GM23338 (cell line): ENCODE measurements at regions not wholly inside any gene's neighbourhood (a gene's known extent, or its start where the extent isn't known, plus 50 kb on each side); places are given as distances from the start of the nearest gene placed in this dataset.

Experiments used
- ATAC-seq: fragments of 200-7000 bp; cut with Tn5 transposase; 3 replicates; pipeline ENCODE4 v1.9.1; 2020
- DNase-seq: peaks from one replicate; pipeline ENCODE4 v3.0.0-alpha.2; 2015; ENCODE audit warnings: low spot score
- H2AFZ ChIP-seq: fragments of 200-600 bp; sonication (generic); 2 replicates; pipeline ENCODE4 v1.8.0; 2016; ENCODE audit warnings: antibody characterized with exemption, mild to moderate bottlenecking, moderate library complexity
- H3F3A ChIP-seq: fragments of 200-600 bp; sonication (generic); replicated peaks from 2 replicates; pipeline ENCODE4 v1.8.0; 2017; ENCODE audit warnings: antibody characterized with exemption, mixed run types, low read depth
- H3K27ac ChIP-seq: fragments of 200-600 bp; sonication (generic); 2 replicates; pipeline ENCODE4 v1.6.1; 2016; ENCODE audit warnings: low read depth
- H3K27me3 ChIP-seq: fragments of 200-600 bp; sonication (generic); 2 replicates; pipeline ENCODE4 v1.8.0; 2016; ENCODE audit warnings: mild to moderate bottlenecking, mixed run types, moderate library complexity; ENCODE audit not compliant: insufficient read depth
- H3K36me3 ChIP-seq: fragments of 200-600 bp; sonication (generic); 2 replicates; pipeline ENCODE4 v1.8.0; 2016; ENCODE audit warnings: mild to moderate bottlenecking; ENCODE audit not compliant: insufficient read depth
- H3K4me1 ChIP-seq: fragments of 200-600 bp; sonication (generic); 2 replicates; pipeline ENCODE4 v1.8.0; 2016; ENCODE audit warnings: mild to moderate bottlenecking, moderate library complexity; ENCODE audit not compliant: insufficient read depth
- H3K4me2 ChIP-seq: fragments of 200-600 bp; sonication (generic); 2 replicates; pipeline ENCODE4 v1.7.1; 2017; ENCODE audit warnings: mixed run types
- H3K4me3 ChIP-seq: fragments of 200-600 bp; sonication (generic); 2 replicates; pipeline ENCODE4 v1.6.1; 2016; ENCODE audit warnings: mixed run types
- H3K79me2 ChIP-seq: fragments of 200-600 bp; sonication (generic); replicated peaks from 2 replicates; pipeline ENCODE4 v1.8.0; 2017; ENCODE audit warnings: mild to moderate bottlenecking; ENCODE audit not compliant: insufficient read depth
- H3K9me2 ChIP-seq: fragments of 200-600 bp; sonication (generic); 2 replicates; pipeline ENCODE4 v1.8.0; 2017; ENCODE audit not compliant: insufficient read depth
- H4K20me1 ChIP-seq: fragments of 200-600 bp; sonication (generic); replicated peaks from 2 replicates; pipeline ENCODE4 v1.8.0; 2017; ENCODE audit warnings: mild to moderate bottlenecking; ENCODE audit not compliant: insufficient read depth
- H3K27ac Mint-ChIP-seq: 2 replicates; pipeline ENCODE4 v1.8.0; 2020; ENCODE audit warnings: inconsistent platforms, mild to moderate bottlenecking, moderate library complexity, mixed read lengths
- H3K27me3 Mint-ChIP-seq: 3 replicates; pipeline ENCODE4 v1.8.0; 2022; ENCODE audit warnings: low read depth, mild to moderate bottlenecking, moderate library complexity, mixed read lengths, inconsistent platforms; ENCODE audit not compliant: insufficient read depth, poor library complexity
- H3K36me3 Mint-ChIP-seq: 3 replicates; pipeline ENCODE4 v1.8.0; 2021; ENCODE audit warnings: low read depth, mild to moderate bottlenecking, inconsistent platforms, moderate library complexity, mixed read lengths
- H3K4me1 Mint-ChIP-seq: 3 replicates; pipeline ENCODE4 v1.8.0; 2020; ENCODE audit warnings: mild to moderate bottlenecking, inconsistent platforms, mixed read lengths
- H3K4me3 Mint-ChIP-seq: 3 replicates; pipeline ENCODE4 v1.8.0; 2021; ENCODE audit warnings: moderate library complexity, mild to moderate bottlenecking, inconsistent platforms, mixed read lengths
- H3K9me3 Mint-ChIP-seq: 3 replicates; pipeline ENCODE4 v1.8.0; 2020; ENCODE audit warnings: moderate library complexity, mild to moderate bottlenecking, inconsistent platforms, mixed read lengths
- ETS1 ChIP-seq: IDR thresholded peaks from 2 replicates; pipeline ENCODE4 v1.6.1; 2016; ENCODE audit warnings: antibody characterized with exemption
- EZH2 ChIP-seq: fragments of 200-600 bp; sonication (generic); IDR thresholded peaks from one replicate; pipeline ENCODE4 v1.8.0; 2017; ENCODE audit warnings: antibody characterized with exemption, mild to moderate bottlenecking, low read depth; ENCODE audit not compliant: unreplicated experiment
- EZH2phosphoT487 ChIP-seq: fragments of 200-600 bp; sonication (generic); IDR thresholded peaks from one replicate; pipeline ENCODE4 v1.8.1; 2018; ENCODE audit warnings: antibody characterized with exemption; ENCODE audit not compliant: unreplicated experiment
- JUNB ChIP-seq: IDR thresholded peaks from one replicate; pipeline ENCODE4 v1.6.1; 2016; ENCODE audit warnings: antibody characterized with exemption; ENCODE audit not compliant: unreplicated experiment
- POLR2AphosphoS5 ChIP-seq: IDR thresholded peaks from 2 replicates; pipeline ENCODE4 v1.6.1; 2016; ENCODE audit warnings: antibody characterized with exemption, low read depth
- REST ChIP-seq: IDR thresholded peaks from one replicate; pipeline ENCODE4 v1.6.1; 2018; ENCODE audit warnings: antibody characterized with exemption; ENCODE audit not compliant: unreplicated experiment
- STAT1 ChIP-seq: IDR thresholded peaks from one replicate; pipeline ENCODE4 v1.6.1; 2016; ENCODE audit warnings: antibody characterized with exemption; ENCODE audit not compliant: unreplicated experiment
- ZNF331 ChIP-seq: fragments of 250-450 bp; sonication (Bioruptor Pico); IDR thresholded peaks from 2 replicates; pipeline ENCODE4 v1.5.0; 2020; ENCODE audit warnings: low read depth, mild to moderate bottlenecking, moderate library complexity
- ZNF462 ChIP-seq: fragments of 250-450 bp; sonication (Bioruptor Pico); IDR thresholded peaks from 2 replicates; pipeline ENCODE4 v1.5.0; 2020; ENCODE audit warnings: mild to moderate bottlenecking, moderate library complexity

GRCh38 chr2:82848285-82848684, 1610.8 kb downstream of the SUCLG1 start:
- Histone ChIP-seq H3K4me1 (no peaks in the 10 kb centered on the region), H3F3A (no peaks in the 10 kb centered on the region), H3K4me3 (no peak overlapping the region), H3K4me2 (no peak overlapping the region), H3K79me2 (no peaks in the 10 kb centered on the region), H4K20me1 (no peaks in the 10 kb centered on the region), H2AFZ (no peak overlapping the region), H3K36me3 (no peaks in the 10 kb centered on the region), H3K27ac (no peak overlapping the region), H3K9me2 (no peaks in the 10 kb centered on the region), H3K27me3 (no peaks in the 10 kb centered on the region)
- Mint-ChIP-seq H3K27ac (no peak overlapping the region), H3K9me3 (no peaks in the 10 kb centered on the region), H3K27me3 (no peaks in the 10 kb centered on the region), H3K4me3 (no peak overlapping the region), H3K36me3 (no peaks in the 10 kb centered on the region), H3K4me1 (peaks cover 2% of the 10 kb centered on the region; the same call in 1 of the 3 replicates)
- no peak for ATAC-seq
- no peak for TF ChIP-seq POLR2AphosphoS5
- TF ChIP-seq ETS1 = no peak
- TF ChIP-seq STAT1 = no peak
- TF ChIP-seq EZH2 = no peak
- TF ChIP-seq ZNF462 = no peak
- no peak for TF ChIP-seq REST
- no peak for TF ChIP-seq EZH2phosphoT487
- no peak for TF ChIP-seq ZNF331 (CRISPR knock-in tag)
- no peak for TF ChIP-seq JUNB
- no peak for DNase-seq
